ENCODE measurements at regions not wholly inside any gene's neighbourhood (a gene's known extent, or its start where the extent isn't known, plus 50 kb on each side); places are given as distances from the start of the nearest gene placed in this dataset.
A peak's percentile ranks its signal among the peaks of the same experiment; 100 is the strongest.

DNA sequence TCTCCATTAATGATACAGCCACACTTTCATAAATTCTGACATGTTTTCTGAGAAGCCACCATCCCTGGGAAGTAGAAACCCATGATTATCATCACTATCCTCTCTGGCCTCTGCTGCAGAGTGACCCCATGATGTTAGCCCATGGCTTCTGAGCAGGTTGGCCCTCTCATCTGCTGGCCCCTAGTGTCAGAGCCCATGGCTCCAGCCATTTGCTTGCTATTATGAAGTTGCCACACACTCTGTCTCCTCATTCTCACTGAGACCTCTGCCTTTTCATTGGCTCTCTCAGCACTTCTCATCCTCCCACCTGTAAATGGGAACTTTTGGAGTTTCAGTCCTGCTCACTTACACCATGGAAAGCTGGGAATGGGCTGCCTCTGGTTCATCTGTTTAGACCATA lies 192.7 kb downstream of the GASK1B start:
- intact Hi-C loops (cut with micrococcal nuclease), result no loop called here
- no peak for TF ChIP-seq EZH2 (IDR thresholded peaks at IDR 0.05; ENCODE audit: low read length, unreplicated experiment)
- TF ChIP-seq EZH2phosphoT487 (IDR thresholded peaks at IDR 0.05; ENCODE audit: borderline replicate concordance, low read length), result no peak
- no peak for TF ChIP-seq CTCF (conservative IDR thresholded peaks at IDR 0.05; ENCODE audit: low read depth, low read length)
- H2AFZ ChIP-seq (ENCODE audit: low read length), result no peak overlapping the region

GRCh38 chr4:157978680-157979361 lies 194.0 kb downstream of the GASK1B start:
- Histone ChIP-seq H3K4me2 (ENCODE audit: low read length) (peak overlapping the region; percentile 71), H3K36me3 (ENCODE audit: low read depth, low read length) (no peaks in the 10 kb centered on the region), H3K27me3 (ENCODE audit: low read length) (no peaks in the 10 kb centered on the region), H3K9me2 (replicated peaks; ENCODE audit: low read length) (no peaks in the 10 kb centered on the region), H4K20me1 (ENCODE audit: low read length) (no peaks in the 10 kb centered on the region), H3K4me1 (ENCODE audit: insufficient read depth, low read length) (no peaks in the 10 kb centered on the region), H3K79me2 (ENCODE audit: low read length) (no peaks in the 10 kb centered on the region), H3K9me3 (ENCODE audit: low read length) (no peaks in the 10 kb centered on the region), H3K27ac (ENCODE audit: low read length) (no peak overlapping the region), H3K4me3 (ENCODE audit: low read length) (peak overlapping the region; percentile 44; the same call in 1 of the 2 replicates), H2AFZ (ENCODE audit: low read length) (peak overlapping the region; percentile 78), H3K9ac (ENCODE audit: low read length) (no peak overlapping the region), H3F3A (ENCODE audit: low read length, unreplicated experiment) (no peaks in the 10 kb centered on the region)
- ATAC-seq, result peak; percentile 64
- intact Hi-C loops (cut with micrococcal nuclease), result loop anchor here (1.0 to 10.0 kb wide), 4 partner anchors 134 to 762 kb away; no protein-coding TSS in a partner anchor
- ChIA-PET POLR2A (ENCODE audit: unreplicated experiment) (no interaction called here), CTCF (interaction anchor here (0.7 kb wide), 1 partner anchor 998 kb away, joined by 4 read pairs; no protein-coding TSS in a partner anchor)
- DNase-seq, result peak; percentile 60
- no TSS peak for BruUV-seq (replicated peaks)
- TF ChIP-seq EZH2phosphoT487 (IDR thresholded peaks at IDR 0.05; ENCODE audit: borderline replicate concordance, low read length), result no peak
- TF ChIP-seq CTCF (conservative IDR thresholded peaks at IDR 0.05; ENCODE audit: low read depth, low read length), result peak; percentile 79

More for the DNA sequence above, 192.7 kb downstream of the GASK1B start:
- POLR2A ChIA-PET (ENCODE audit: unreplicated experiment), result no interaction called here
- Histone ChIP-seq H3K9me3 (ENCODE audit: low read length) (no peaks in the 10 kb centered on the region), H3K79me2 (ENCODE audit: low read length) (no peaks in the 10 kb centered on the region), H3K4me1 (ENCODE audit: insufficient read depth, low read length) (no peaks in the 10 kb centered on the region), H3K4me2 (ENCODE audit: low read length) (no peak overlapping the region), H3K36me3 (ENCODE audit: low read depth, low read length) (no peaks in the 10 kb centered on the region), H3K27ac (ENCODE audit: low read length) (no peak overlapping the region), H4K20me1 (ENCODE audit: low read length) (no peaks in the 10 kb centered on the region), H3K9ac (ENCODE audit: low read length) (no peak overlapping the region), H3K4me3 (ENCODE audit: low read length) (no peak overlapping the region), H3K9me2 (replicated peaks; ENCODE audit: low read length) (no peaks in the 10 kb centered on the region), H3K27me3 (ENCODE audit: low read length) (no peaks in the 10 kb centered on the region), H3F3A (ENCODE audit: low read length, unreplicated experiment) (no peaks in the 10 kb centered on the region)
- CTCF ChIA-PET, result no interaction called here
- no TSS peak for BruUV-seq (replicated peaks)
- ATAC-seq (no peak), DNase-seq (no peak)

- no peak overlapping the region for H3K9ac ChIP-seq (ENCODE audit: low read length)
- no peak overlapping the region for H2AFZ ChIP-seq (ENCODE audit: low read length)
- H3K79me2 ChIP-seq (ENCODE audit: low read length), result no peaks in the 10 kb centered on the region
- no peaks in the 10 kb centered on the region for H3K27me3 ChIP-seq (ENCODE audit: low read length)
- BruUV-seq (replicated peaks), result no TSS peak
- ChIA-PET POLR2A (ENCODE audit: unreplicated experiment) (no interaction called here), CTCF (interaction anchor here (0.6 kb wide), 1 partner anchor 1683 kb away, joined by 3 read pairs; no protein-coding TSS in a partner anchor)
- no peaks in the 10 kb centered on the region for H3K4me1 ChIP-seq (ENCODE audit: insufficient read depth, low read length)
- H3K9me2 ChIP-seq (replicated peaks; ENCODE audit: low read length), result no peaks in the 10 kb centered on the region
- no peak overlapping the region for H3K4me2 ChIP-seq (ENCODE audit: low read length)
- H4K20me1 ChIP-seq (ENCODE audit: low read length), result no peaks in the 10 kb centered on the region
- no peaks in the 10 kb centered on the region for H3K9me3 ChIP-seq (ENCODE audit: low read length)
- TF ChIP-seq EZH2 (IDR thresholded peaks at IDR 0.05; ENCODE audit: low read length, unreplicated experiment), result no peak
- TF ChIP-seq EZH2phosphoT487 (IDR thresholded peaks at IDR 0.05; ENCODE audit: borderline replicate concordance, low read length), result no peak
- TF ChIP-seq CTCF (conservative IDR thresholded peaks at IDR 0.05; ENCODE audit: low read depth, low read length), result no peak
- intact Hi-C loops (cut with micrococcal nuclease), result loop anchor here (5.0 to 10.0 kb wide), 2 partner anchors 132 to 465 kb away; no protein-coding TSS in a partner anchor
- no peak overlapping the region for H3K4me3 ChIP-seq (ENCODE audit: low read length)
- no peak for ATAC-seq
- DNase-seq, result no peak
- H3K27ac ChIP-seq (ENCODE audit: low read length), result no peak overlapping the region
- no peaks in the 10 kb centered on the region for H3F3A ChIP-seq (ENCODE audit: low read length, unreplicated experiment)
- H3K36me3 ChIP-seq (ENCODE audit: low read depth, low read length), result no peaks in the 10 kb centered on the region
Measured at GRCh38 chr4:157977086-157977485, 195.7 kb downstream of the GASK1B start.
